IPS-20b (cell line): ENCODE measurements at regions not wholly inside any gene's neighbourhood (a gene's known extent, or its start where the extent isn't known, plus 50 kb on each side); places are given as distances from the start of the nearest gene placed in this dataset.

Experiments used
- H3K27ac ChIP-seq: one replicate; pipeline ENCODE4 v1.5.1; 2013; ENCODE audit warnings: low read length
- H3K27me3 ChIP-seq: 2 replicates; pipeline ENCODE4 v1.6.1; 2013; ENCODE audit warnings: mild to moderate bottlenecking, low read length, inconsistent platforms; ENCODE audit not compliant: insufficient read depth
- H3K36me3 ChIP-seq: 2 replicates; pipeline ENCODE4 v1.6.1; 2013; ENCODE audit warnings: low read depth, mild to moderate bottlenecking, inconsistent platforms, low read length, moderate library complexity; ENCODE audit not compliant: insufficient read depth
- H3K4me1 ChIP-seq: 2 replicates; pipeline ENCODE4 v1.6.1; 2013; ENCODE audit warnings: mild to moderate bottlenecking, control low read depth, inconsistent platforms, low read length, moderate library complexity; ENCODE audit not compliant: insufficient read depth
- H3K4me3 ChIP-seq: 2 replicates; pipeline ENCODE4 v1.5.1; 2013; ENCODE audit warnings: mild to moderate bottlenecking, low read length, inconsistent platforms
- H3K9ac ChIP-seq: 2 replicates; pipeline ENCODE4 v1.6.1; 2013; ENCODE audit warnings: low read depth, mild to moderate bottlenecking, inconsistent platforms, low read length, moderate library complexity
- H3K9me3 ChIP-seq: 2 replicates; pipeline ENCODE4 v1.6.1; 2013; ENCODE audit warnings: mild to moderate bottlenecking, low read depth, low read length, inconsistent platforms; ENCODE audit not compliant: insufficient read depth

GRCh38 chr14:61877035-61877390 is 114.8 kb downstream of the SNAPC1 start:
- H3K36me3 ChIP-seq = no peaks in the 10 kb centered on the region
- no peak overlapping the region for H3K4me3 ChIP-seq
- H3K9ac ChIP-seq = no peak overlapping the region
- no peaks in the 10 kb centered on the region for H3K4me1 ChIP-seq
- H3K9me3 ChIP-seq = no peaks in the 10 kb centered on the region
- no peaks in the 10 kb centered on the region for H3K27me3 ChIP-seq
- no peak overlapping the region for H3K27ac ChIP-seq

- H3K36me3 ChIP-seq = no peaks in the 10 kb centered on the region
- H3K9ac ChIP-seq = no peak overlapping the region
- H3K4me3 ChIP-seq = no peak overlapping the region
- no peaks in the 10 kb centered on the region for H3K27me3 ChIP-seq
- no peak overlapping the region for H3K27ac ChIP-seq
- H3K4me1 ChIP-seq = no peaks in the 10 kb centered on the region
- no peaks in the 10 kb centered on the region for H3K9me3 ChIP-seq
Measured at GRCh38 chr14:61877768-61878167, 115.5 kb downstream of the SNAPC1 start.

- H3K9me3 ChIP-seq = 0 out of 2 replicates have a peak, but pooled peaks cover 3% of the 10 kb centered on the region
Measured at GRCh38 chr14:61878931-61879330, 116.7 kb downstream of the SNAPC1 start.

GRCh38 chr14:61881046-61881445 is 118.8 kb downstream of the SNAPC1 start:
- Histone ChIP-seq H3K4me3 (no peak overlapping the region), H3K4me1 (no peaks in the 10 kb centered on the region), H3K9me3 (0 out of 2 replicates have a peak, but pooled peaks cover 3% of the 10 kb centered on the region), H3K9ac (no peak overlapping the region), H3K36me3 (no peaks in the 10 kb centered on the region), H3K27me3 (no peaks in the 10 kb centered on the region), H3K27ac (no peak overlapping the region)

More at GRCh38 chr14:61878931-61879330, 116.7 kb downstream of the SNAPC1 start:
- H3K4me1 ChIP-seq = no peaks in the 10 kb centered on the region
- H3K27ac ChIP-seq = no peak overlapping the region
- no peak overlapping the region for H3K4me3 ChIP-seq
- no peaks in the 10 kb centered on the region for H3K36me3 ChIP-seq
- no peaks in the 10 kb centered on the region for H3K27me3 ChIP-seq
- H3K9ac ChIP-seq = no peak overlapping the region

- Histone ChIP-seq H3K27ac (no peak overlapping the region), H3K4me3 (no peak overlapping the region), H3K9me3 (0 out of 2 replicates have a peak, but pooled peaks cover 3% of the 10 kb centered on the region), H3K27me3 (no peaks in the 10 kb centered on the region), H3K36me3 (no peaks in the 10 kb centered on the region), H3K9ac (no peak overlapping the region), H3K4me1 (no peaks in the 10 kb centered on the region)
Measured at GRCh38 chr14:61884711-61885110, 122.5 kb downstream of the SNAPC1 start.

- Histone ChIP-seq H3K27ac (no peak overlapping the region), H3K9ac (no peak overlapping the region), H3K4me3 (no peak overlapping the region), H3K4me1 (peaks cover 4% of the 10 kb centered on the region; the same call in 1 of the 2 replicates), H3K27me3 (no peaks in the 10 kb centered on the region), H3K9me3 (0 out of 2 replicates have a peak, but pooled peaks cover 3% of the 10 kb centered on the region), H3K36me3 (no peaks in the 10 kb centered on the region)
Measured at GRCh38 chr14:61885203-61885961, 123.2 kb downstream of the SNAPC1 start.

- H3K4me1 ChIP-seq = peaks cover 13% of the 10 kb centered on the region
- H3K36me3 ChIP-seq = no peaks in the 10 kb centered on the region
- no peak overlapping the region for H3K4me3 ChIP-seq
- H3K27ac ChIP-seq = no peak overlapping the region
- no peaks in the 10 kb centered on the region for H3K27me3 ChIP-seq
- 0 out of 2 replicates have a peak, but pooled peaks cover 3% of the 10 kb centered on the region for H3K9me3 ChIP-seq
- H3K9ac ChIP-seq = no peak overlapping the region
Measured at GRCh38 chr14:61887628-61888027, 125.4 kb downstream of the SNAPC1 start.

GRCh38 chr14:61889914-61890351 is 127.7 kb downstream of the SNAPC1 start:
- Histone ChIP-seq H3K4me1 (peaks cover 13% of the 10 kb centered on the region), H3K9ac (no peak overlapping the region), H3K27me3 (no peaks in the 10 kb centered on the region), H3K9me3 (no peaks in the 10 kb centered on the region), H3K4me3 (no peak overlapping the region), H3K36me3 (no peaks in the 10 kb centered on the region), H3K27ac (no peak overlapping the region)

GRCh38 chr14:61891170-61891569 is 128.9 kb downstream of the SNAPC1 start:
- Histone ChIP-seq H3K9ac (no peak overlapping the region), H3K4me3 (no peak overlapping the region), H3K4me1 (peaks cover 13% of the 10 kb centered on the region), H3K36me3 (no peaks in the 10 kb centered on the region), H3K27ac (no peak overlapping the region), H3K27me3 (no peaks in the 10 kb centered on the region), H3K9me3 (no peaks in the 10 kb centered on the region)

- no peaks in the 10 kb centered on the region for H3K36me3 ChIP-seq
- H3K27me3 ChIP-seq = no peaks in the 10 kb centered on the region
- H3K9me3 ChIP-seq = no peaks in the 10 kb centered on the region
- H3K4me1 ChIP-seq = peaks cover 13% of the 10 kb centered on the region
- no peak overlapping the region for H3K27ac ChIP-seq
- no peak overlapping the region for H3K4me3 ChIP-seq
- H3K9ac ChIP-seq = no peak overlapping the region
Measured at GRCh38 chr14:61891810-61892209, 129.6 kb downstream of the SNAPC1 start.

GRCh38 chr14:61893371-61893940 is 131.2 kb downstream of the SNAPC1 start:
- Histone ChIP-seq H3K9ac (no peak overlapping the region), H3K4me1 (peaks cover 13% of the 10 kb centered on the region), H3K27ac (no peak overlapping the region), H3K4me3 (no peak overlapping the region), H3K9me3 (no peaks in the 10 kb centered on the region), H3K27me3 (no peaks in the 10 kb centered on the region), H3K36me3 (no peaks in the 10 kb centered on the region)

GRCh38 chr14:61894452-61895077 is 132.3 kb downstream of the SNAPC1 start:
- Histone ChIP-seq H3K9ac (no peak overlapping the region), H3K4me1 (peaks cover 13% of the 10 kb centered on the region), H3K27me3 (no peaks in the 10 kb centered on the region), H3K27ac (no peak overlapping the region), H3K9me3 (no peaks in the 10 kb centered on the region), H3K4me3 (no peak overlapping the region), H3K36me3 (no peaks in the 10 kb centered on the region)
